GM10248 (cell line): ENCODE measurements at regions not wholly inside any gene's neighbourhood (a gene's known extent, or its start where the extent isn't known, plus 50 kb on each side); places are given as distances from the start of the nearest gene placed in this dataset.

Source experiments
- CTCF ChIA-PET: fragments of 300-600 bp; sonication (Branson Sonifier 250); formaldehyde crosslinking; extraction: SDS; loops from one replicate; lab custom pipeline; 2021; ENCODE audit warnings: antibody characterized with exemption; lab: Yijun Ruan, JAX
- POLR2A ChIA-PET: fragments of 350-650 bp; sonication (Branson Sonifier 250); formaldehyde crosslinking; extraction: SDS; loops from one replicate; lab custom pipeline; 2020; ENCODE audit warnings: antibody characterized with exemption; lab: Yijun Ruan, JAX
- DNase-seq: peaks from one replicate; pipeline ENCODE4 v3.0.0; 2012; ENCODE audit errors: extremely low spot score
- TF ChIP-seq, protein P1 (sequence below): IDR thresholded peaks from 2 replicates; pipeline ENCODE4 v1.5.1; 2012; ENCODE audit warnings: mild to moderate bottlenecking, low read depth; ENCODE audit errors: extremely low read depth, missing control alignments, control extremely low read depth

DNA sequence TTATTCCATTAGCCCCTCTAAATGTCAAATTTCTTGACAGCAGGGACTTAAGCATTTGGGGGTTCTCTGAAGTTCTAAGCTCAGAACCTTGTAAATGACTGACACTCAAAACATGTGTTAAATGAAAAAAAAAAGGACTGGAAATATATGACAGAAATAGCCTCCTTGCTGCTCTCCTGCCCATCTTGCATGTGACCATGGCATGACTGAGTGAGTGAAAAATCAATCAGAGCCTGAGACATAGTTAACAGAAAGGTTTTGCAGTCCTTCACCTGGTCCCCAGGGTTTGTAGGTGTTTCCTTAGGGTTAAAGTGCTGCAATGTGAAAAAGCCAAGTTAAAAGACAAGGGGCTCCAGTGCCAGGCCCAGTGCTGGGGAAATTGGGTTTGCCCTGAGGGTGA lies 168.1 kb downstream of the ZBTB18 start:
- CTCF ChIA-PET: interaction anchor here (2.1 kb wide), 1 partner anchor 9 kb away, joined by 4 read pairs; no protein-coding TSS in a partner anchor
- POLR2A ChIA-PET: no interaction called here
- TF ChIP-seq, protein P1, sequence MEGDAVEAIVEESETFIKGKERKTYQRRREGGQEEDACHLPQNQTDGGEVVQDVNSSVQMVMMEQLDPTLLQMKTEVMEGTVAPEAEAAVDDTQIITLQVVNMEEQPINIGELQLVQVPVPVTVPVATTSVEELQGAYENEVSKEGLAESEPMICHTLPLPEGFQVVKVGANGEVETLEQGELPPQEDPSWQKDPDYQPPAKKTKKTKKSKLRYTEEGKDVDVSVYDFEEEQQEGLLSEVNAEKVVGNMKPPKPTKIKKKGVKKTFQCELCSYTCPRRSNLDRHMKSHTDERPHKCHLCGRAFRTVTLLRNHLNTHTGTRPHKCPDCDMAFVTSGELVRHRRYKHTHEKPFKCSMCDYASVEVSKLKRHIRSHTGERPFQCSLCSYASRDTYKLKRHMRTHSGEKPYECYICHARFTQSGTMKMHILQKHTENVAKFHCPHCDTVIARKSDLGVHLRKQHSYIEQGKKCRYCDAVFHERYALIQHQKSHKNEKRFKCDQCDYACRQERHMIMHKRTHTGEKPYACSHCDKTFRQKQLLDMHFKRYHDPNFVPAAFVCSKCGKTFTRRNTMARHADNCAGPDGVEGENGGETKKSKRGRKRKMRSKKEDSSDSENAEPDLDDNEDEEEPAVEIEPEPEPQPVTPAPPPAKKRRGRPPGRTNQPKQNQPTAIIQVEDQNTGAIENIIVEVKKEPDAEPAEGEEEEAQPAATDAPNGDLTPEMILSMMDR: no peak
- no peak for DNase-seq

DNA sequence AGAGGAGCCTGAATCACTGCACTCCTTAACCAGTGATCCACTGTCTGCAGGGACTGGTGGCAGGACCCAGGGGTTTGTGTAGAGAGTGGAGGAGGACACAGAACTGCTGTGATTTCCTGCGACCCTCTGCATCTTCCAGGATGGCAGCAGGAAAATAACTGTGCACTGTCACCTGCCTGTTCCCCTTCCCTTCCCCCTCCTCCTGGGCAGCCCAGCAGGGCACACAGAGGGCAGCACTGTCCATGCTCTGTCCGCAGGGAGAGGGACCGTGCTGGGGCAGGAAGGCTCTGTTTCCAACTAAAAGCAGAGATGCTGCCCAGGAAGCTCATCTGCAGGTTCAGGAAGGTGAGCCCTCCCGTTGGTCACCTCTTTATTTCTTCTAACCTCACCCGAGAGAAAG lies 168.7 kb downstream of the ZBTB18 start:
- ChIA-PET POLR2A (no interaction called here), CTCF (interaction anchor here (2.1 kb wide), 1 partner anchor 10 kb away, joined by 4 read pairs; no protein-coding TSS in a partner anchor)
- TF ChIP-seq, protein P1: no peak
- DNase-seq: no peak

DNA sequence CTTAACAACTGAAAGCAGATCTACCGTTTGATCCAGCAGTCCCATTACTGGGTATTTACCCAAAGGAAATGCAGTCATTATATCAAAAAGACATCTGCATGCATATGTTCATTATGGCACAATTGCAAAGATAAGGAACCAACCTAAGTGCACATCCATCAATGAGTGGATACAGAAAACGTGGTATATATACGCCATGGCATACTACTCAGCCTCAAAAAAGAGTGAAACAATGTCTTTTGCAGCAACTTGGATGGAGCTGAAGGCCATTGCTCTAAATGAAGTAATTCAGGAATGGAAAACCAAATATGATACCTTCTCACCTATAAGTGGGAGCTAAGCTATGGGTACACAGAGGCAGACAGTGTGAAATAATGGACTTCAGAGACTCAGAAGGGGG lies 169.3 kb downstream of the ZBTB18 start:
- ChIA-PET CTCF (interaction anchor here (2.1 kb wide), 1 partner anchor 11 kb away, joined by 4 read pairs; no protein-coding TSS in a partner anchor), POLR2A (no interaction called here)
- TF ChIP-seq, protein P1: no peak
- no peak for DNase-seq

DNA sequence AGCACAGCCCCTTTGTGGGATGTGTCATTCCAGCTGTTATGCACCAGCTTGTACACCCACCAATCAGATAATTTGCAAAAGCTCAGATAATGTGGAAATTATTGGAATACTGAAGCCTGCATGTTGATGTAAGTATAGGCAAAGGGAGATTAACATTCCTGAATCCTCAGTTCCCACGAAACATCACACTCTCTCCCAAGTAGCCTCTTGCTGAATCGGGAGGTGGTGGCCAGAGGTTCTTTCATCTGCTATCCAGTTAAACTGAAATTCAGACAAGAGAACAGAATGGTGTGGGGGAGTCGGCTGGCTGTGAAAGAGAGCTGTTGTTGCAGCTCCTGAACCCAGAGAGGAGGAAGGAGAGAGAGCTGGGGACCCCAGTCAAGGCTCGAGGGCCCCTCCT lies 170.9 kb downstream of the ZBTB18 start:
- ChIA-PET POLR2A (no interaction called here), CTCF (no interaction called here)
- DNase-seq: no peak
- TF ChIP-seq, protein P1: no peak

DNA sequence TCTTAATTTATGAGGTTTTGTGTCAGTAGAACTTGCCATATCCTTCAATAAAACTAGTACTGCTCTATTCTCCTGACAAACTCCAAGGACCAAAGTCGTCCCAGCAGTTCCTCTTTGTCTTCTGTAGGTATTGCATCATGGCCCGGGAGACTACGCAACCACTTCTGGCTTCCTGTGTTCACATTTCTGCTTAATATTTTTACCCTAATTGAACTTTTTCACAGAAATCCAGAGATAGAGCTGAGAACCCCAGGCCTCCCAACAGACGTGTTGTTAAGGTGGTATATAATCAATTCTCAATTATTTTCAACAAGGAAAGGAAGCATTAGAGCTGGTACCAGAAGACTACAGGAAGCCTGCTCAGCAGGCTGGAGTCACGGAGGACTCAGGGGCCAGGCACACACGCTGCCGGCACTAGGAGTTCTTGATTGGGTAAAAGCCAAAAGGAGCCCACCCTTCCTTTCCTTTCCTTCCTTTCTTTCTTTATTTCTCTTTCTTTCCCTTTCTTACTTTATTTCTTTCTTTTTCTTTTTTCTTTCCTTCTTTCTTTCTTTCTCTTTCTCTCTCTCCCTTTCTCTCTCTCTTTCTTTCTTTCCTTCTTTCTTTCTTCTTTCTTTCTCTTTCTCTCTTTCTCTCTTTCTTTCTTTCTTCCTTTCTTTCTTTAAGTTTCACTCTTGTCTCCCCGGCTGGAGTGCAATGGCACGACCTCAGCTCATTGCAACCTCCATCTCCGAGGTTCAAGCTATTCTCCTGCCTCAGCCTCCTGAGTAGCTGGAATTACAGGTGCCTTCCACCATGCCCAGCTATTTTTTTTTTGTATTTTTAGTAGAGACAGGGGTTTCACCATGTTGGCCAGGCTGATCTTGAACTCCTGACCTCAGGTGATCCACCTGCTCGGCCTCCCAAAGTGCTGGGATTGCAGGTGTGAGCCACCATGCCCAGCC lies 173.7 kb downstream of the ZBTB18 start:
- ChIA-PET POLR2A (no interaction called here), CTCF (interaction anchor here (1.0 to 1.6 kb wide), 3 partner anchors 9 to 16 kb away, joined by 3 to 4 read pairs (median 4); no protein-coding TSS in a partner anchor)
- TF ChIP-seq, protein P1: no peak
- DNase-seq: no peak

DNA sequence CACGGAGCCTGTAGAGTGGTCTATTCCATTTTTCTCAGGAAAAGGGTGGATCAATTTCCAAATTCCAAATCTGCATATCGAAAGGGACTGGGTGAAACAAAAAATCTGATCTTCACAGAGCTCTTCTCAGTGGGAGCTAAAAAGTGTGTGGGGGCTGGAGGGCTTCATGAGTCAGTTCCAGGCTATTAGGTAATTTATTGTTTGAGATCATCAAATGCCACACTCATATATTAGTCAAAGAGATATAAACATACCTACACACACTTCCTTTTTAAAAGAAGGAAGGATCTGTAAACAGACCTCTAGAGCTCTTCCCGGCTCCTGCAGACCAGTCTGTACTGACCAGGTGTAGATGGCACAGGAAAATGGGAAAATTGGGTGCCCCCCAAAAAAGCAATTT lies 175.4 kb downstream of the ZBTB18 start:
- no peak for DNase-seq
- CTCF ChIA-PET: interaction anchor here (1.6 to 1.9 kb wide), 3 partner anchors 8 to 15 kb away, joined by 3 to 4 read pairs (median 4); no protein-coding TSS in a partner anchor
- POLR2A ChIA-PET: no interaction called here

More for the DNA sequence above, 175.4 kb downstream of the ZBTB18 start:
- TF ChIP-seq, protein P1: no peak
